ENCODE measurements at regions not wholly inside any gene's neighbourhood (a gene's known extent, or its start where the extent isn't known, plus 50 kb on each side); places are given as distances from the start of the nearest gene placed in this dataset.

GRCh38 chr11:10400856-10401255, 54.2 kb upstream of the AMPD3 start:
- Histone ChIP-seq H3K27ac (ENCODE audit: low read length) (no peak overlapping the region), H3K4me3 (ENCODE audit: low read depth in 1 of 2, low read length in 2 of 2) (no peak overlapping the region), H3K27me3 (ENCODE audit: low read depth, low read length) (no peaks in the 10 kb centered on the region), H3K4me1 (ENCODE audit: control insufficient read depth in 1 of 2, insufficient read depth in 2 of 2, low read length in 2 of 2) (peaks cover 0 to 1% of the 10 kb centered on the region in 2 donors), H3K36me3 (ENCODE audit: control insufficient read depth in 1 of 2, insufficient read depth in 2 of 2, low read length in 2 of 2) (no peaks in the 10 kb centered on the region), H3K9me3 (ENCODE audit: control insufficient read depth in 1 of 2, low read length in 2 of 2) (no peaks in the 10 kb centered on the region)

GRCh38 chr11:10401256-10401655, 53.8 kb upstream of the AMPD3 start:
- Histone ChIP-seq H3K36me3 (ENCODE audit: control insufficient read depth in 1 of 2, insufficient read depth in 2 of 2, low read length in 2 of 2) (no peaks in the 10 kb centered on the region), H3K27me3 (ENCODE audit: low read depth, low read length) (no peaks in the 10 kb centered on the region), H3K4me3 (ENCODE audit: low read depth in 1 of 2, low read length in 2 of 2) (no peak overlapping the region), H3K27ac (ENCODE audit: low read length) (no peak overlapping the region), H3K9me3 (ENCODE audit: control insufficient read depth in 1 of 2, low read length in 2 of 2) (no peaks in the 10 kb centered on the region), H3K4me1 (ENCODE audit: control insufficient read depth in 1 of 2, insufficient read depth in 2 of 2, low read length in 2 of 2) (peaks cover 0 to 4% of the 10 kb centered on the region in 2 donors)

- Histone ChIP-seq H3K36me3 (ENCODE audit: control insufficient read depth in 1 of 2, insufficient read depth in 2 of 2, low read length in 2 of 2) (no peaks in the 10 kb centered on the region), H3K4me1 (ENCODE audit: control insufficient read depth in 1 of 2, insufficient read depth in 2 of 2, low read length in 2 of 2) (peaks cover 3 to 7% of the 10 kb centered on the region in 2 donors), H3K27me3 (ENCODE audit: low read depth, low read length) (no peaks in the 10 kb centered on the region), H3K4me3 (ENCODE audit: low read depth in 1 of 2, low read length in 2 of 2) (no peak overlapping the region), H3K9me3 (ENCODE audit: control insufficient read depth in 1 of 2, low read length in 2 of 2) (no peaks in the 10 kb centered on the region), H3K27ac (ENCODE audit: low read length) (no peak overlapping the region)
These were observed 53.2 kb upstream of the AMPD3 start for GRCh38 chr11:10401696-10402392.
